Endothelial cell of umbilical vein (primary cell): ENCODE measurements at regions not wholly inside any gene's neighbourhood (a gene's known extent, or its start where the extent isn't known, plus 50 kb on each side); places are given as distances from the start of the nearest gene placed in this dataset.

Experiments
- BruUV-seq: library from RNA; stranded (reverse); fragments of 400-500 nt; replicated peaks from 2 replicates; lab custom pipeline; 2021; lab: Mats Ljungman, UMichigan
- CTCF ChIA-PET: fragments of 300-600, 350-600 bp; sonication (Branson Sonifier 250); formaldehyde crosslinking; loops from one replicate; lab custom pipeline; 2021; ENCODE audit warnings: antibody characterized with exemption, inconsistent platforms; lab: Charles Lee
- POLR2A ChIA-PET: fragments of 300-600, 350-600 bp; sonication (Branson Sonifier 250); formaldehyde crosslinking; loops from one replicate; lab custom pipeline; 2021; ENCODE audit warnings: antibody characterized with exemption, inconsistent platforms; lab: Charles Lee
- DNase-seq: peaks from one replicate; pipeline ENCODE4 v3.0.0-alpha.2; 2011; ENCODE audit warnings: low read depth, low spot score
- FAIRE-seq: peaks from 2 replicates; lab custom pipeline; 2011; peaks lifted over from hg19 to GRCh38; lab: Jason Lieb, UNC
- H2AFZ ChIP-seq: 2 replicates; pipeline ENCODE4 v1.6.0; 2012; ENCODE audit warnings: low read depth, low read length, control low read depth, inconsistent platforms
- H3K27ac ChIP-seq: 2 replicates; pipeline ENCODE4 v1.5.1; 2011; ENCODE audit warnings: low read depth, mild to moderate bottlenecking, control low read depth, low read length, moderate library complexity; ENCODE audit not compliant: insufficient read depth
- H3K27me3 ChIP-seq, 2 experiments: 2 replicates each; pipeline versions ENCODE4 v1.6.0 to v1.6.1; 2011; ENCODE audit warnings: low read length in 2 of 2, mixed read lengths in 1 of 2; ENCODE audit not compliant: control insufficient read depth in 2 of 2, insufficient read depth in 2 of 2
- H3K36me3 ChIP-seq, 2 experiments: 2 replicates in 1 of 2; 3 replicates in 1 of 2; pipeline ENCODE4 v1.5.1; 2011; ENCODE audit warnings: low read length in 2 of 2, mild to moderate bottlenecking in 1 of 2, moderate library complexity in 1 of 2; ENCODE audit not compliant: control insufficient read depth in 2 of 2, insufficient read depth in 2 of 2; ENCODE audit errors: extremely low read depth in 1 of 2
- H3K4me1 ChIP-seq: 3 replicates; pipeline ENCODE4 v1.5.1; 2011; ENCODE audit warnings: mild to moderate bottlenecking, low read length; ENCODE audit not compliant: control insufficient read depth, insufficient read depth; ENCODE audit errors: extremely low read depth
- H3K4me2 ChIP-seq: 2 replicates; pipeline ENCODE4 v1.6.1; 2011; ENCODE audit warnings: low read length, control low read depth, mixed read lengths; ENCODE audit not compliant: insufficient read depth
- H3K4me3 ChIP-seq, 3 experiments: fragments of 200-600 bp in 1 of 3; sonication (generic), shearing (Covaris generic) in 1 of 3; replicated peaks in 1 of 3; 2 replicates each; pipeline ENCODE4 v1.5.1; 2011 to 2016; ENCODE audit warnings: control low read depth in 3 of 3, low read length in 3 of 3, mild to moderate bottlenecking in 2 of 3, inconsistent platforms in 1 of 3, low read depth in 1 of 3, moderate library complexity in 1 of 3; ENCODE audit not compliant: insufficient read depth in 1 of 3
- H3K79me2 ChIP-seq: 2 replicates; pipeline ENCODE4 v1.6.0; 2012; ENCODE audit warnings: low read length, inconsistent platforms; ENCODE audit not compliant: control insufficient read depth, insufficient read depth
- H3K9ac ChIP-seq: replicated peaks from 2 replicates; pipeline ENCODE3; 2011; ENCODE audit warnings: low read length, control low read depth; ENCODE audit not compliant: insufficient read depth; ENCODE audit errors: extremely low read depth
- H3K9me1 ChIP-seq: replicated peaks from 3 replicates; pipeline ENCODE4 v1.6.0; 2011; ENCODE audit warnings: mild to moderate bottlenecking, low read length; ENCODE audit not compliant: control insufficient read depth, insufficient read depth; ENCODE audit errors: extremely low read depth
- H3K9me3 ChIP-seq: replicated peaks from 2 replicates; pipeline ENCODE4 v1.5.1; 2012; ENCODE audit warnings: low read length, inconsistent platforms; ENCODE audit not compliant: control insufficient read depth, insufficient read depth
- H4K20me1 ChIP-seq: replicated peaks from 2 replicates; pipeline ENCODE3; 2011; ENCODE audit warnings: mild to moderate bottlenecking, low read length; ENCODE audit not compliant: control insufficient read depth, insufficient read depth; ENCODE audit errors: extremely low read depth
- EZH2 ChIP-seq: IDR thresholded peaks from 2 replicates; pipeline ENCODE4 v1.6.1; 2012; ENCODE audit warnings: borderline replicate concordance, low read depth, mild to moderate bottlenecking, moderate library complexity, low read length, inconsistent platforms; ENCODE audit not compliant: severe bottlenecking
- FOS ChIP-seq: IDR thresholded peaks from 2 replicates; pipeline ENCODE4 v1.6.1; 2011; ENCODE audit warnings: mild to moderate bottlenecking, low read length, moderate library complexity, borderline replicate concordance; ENCODE audit not compliant: insufficient read depth
- GATA2 ChIP-seq: IDR thresholded peaks from 2 replicates; pipeline ENCODE4 v1.7.0; 2011; ENCODE audit warnings: low read depth, mild to moderate bottlenecking, moderate library complexity, mixed read lengths, low read length; ENCODE audit not compliant: insufficient read length, insufficient read depth
- JUN ChIP-seq: IDR thresholded peaks from 2 replicates; pipeline ENCODE4 v1.6.1; 2011; ENCODE audit warnings: borderline replicate concordance, low read depth; ENCODE audit not compliant: insufficient read length, insufficient read depth
- MYC ChIP-seq: IDR thresholded peaks from one replicate; pipeline ENCODE4 v1.6.1; 2011; ENCODE audit warnings: mild to moderate bottlenecking, low read depth, low read length
- POLR2AphosphoS5 ChIP-seq: IDR thresholded peaks from 2 replicates; pipeline ENCODE4 v1.6.1; 2012; ENCODE audit warnings: low read depth, mild to moderate bottlenecking, control low read depth, low read length, moderate library complexity; ENCODE audit not compliant: insufficient read depth
- dilution Hi-C: fragments of 300-500 bp; cut with MboI; formaldehyde crosslinking; loops from one replicate; pipeline ENCODE4 v1.15.0; 2019; ENCODE audit warnings: low sequenced_read_pairs; ENCODE audit not compliant: extremely low pct_ligation_motif_present
- intact Hi-C: fragments of 100-400 bp; cut with micrococcal nuclease; formaldehyde crosslinking; loops from one replicate; pipeline ENCODE4 v1.10.0; 2022
- TF ChIP-seq, protein P1 (sequence below), 2 donors: IDR thresholded peaks; 1 replicate in 1 of 2; 2 replicates in 1 of 2; pipeline ENCODE4 v1.5.1; 2011; ENCODE audit warnings: low read length in 2 of 2, mild to moderate bottlenecking in 2 of 2, moderate library complexity in 2 of 2, control low read depth in 1 of 2, inconsistent platforms in 1 of 2, low read depth in 1 of 2; ENCODE audit not compliant: insufficient read depth in 1 of 2; ENCODE audit errors: extremely low read depth in 1 of 2
- TF ChIP-seq, protein P2 (sequence below): IDR thresholded peaks from 2 replicates; pipeline ENCODE4 v1.6.1; 2011; ENCODE audit not compliant: insufficient read depth, insufficient read length

DNA sequence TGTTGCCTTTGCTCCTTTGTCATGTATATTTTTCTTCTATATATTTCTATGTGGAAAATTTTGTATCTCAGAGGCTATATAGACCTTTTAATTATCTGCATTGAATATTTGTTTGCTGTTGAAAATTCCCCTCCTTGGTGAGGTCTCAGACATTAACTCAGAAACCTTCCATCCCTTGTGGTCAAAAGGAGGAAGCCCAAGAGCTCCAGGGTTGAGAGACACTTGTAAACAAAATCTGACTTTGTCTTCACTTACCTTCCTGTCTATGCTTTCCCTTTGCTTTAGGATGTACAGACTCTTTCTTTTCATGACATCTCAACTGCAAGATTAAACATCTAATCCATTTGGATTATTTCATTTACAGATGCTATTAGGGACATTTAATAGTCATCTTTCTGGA lies 157.5 kb downstream of the PCDH20 start:
- no peak overlapping the region for H3K27ac ChIP-seq
- no TSS peak for BruUV-seq
- dilution Hi-C loops (no loop called here), intact Hi-C loops (no loop called here)
- no peaks in the 10 kb centered on the region for H3K9me1 ChIP-seq
- H3K4me1 ChIP-seq, result no peaks in the 10 kb centered on the region
- H3K4me3 ChIP-seq, result no peak overlapping the region
- no peaks in the 10 kb centered on the region for H3K27me3 ChIP-seq
- CTCF ChIA-PET, result no interaction called here
- FAIRE-seq (no peak), DNase-seq (no peak)
- TF ChIP-seq, protein P1, sequence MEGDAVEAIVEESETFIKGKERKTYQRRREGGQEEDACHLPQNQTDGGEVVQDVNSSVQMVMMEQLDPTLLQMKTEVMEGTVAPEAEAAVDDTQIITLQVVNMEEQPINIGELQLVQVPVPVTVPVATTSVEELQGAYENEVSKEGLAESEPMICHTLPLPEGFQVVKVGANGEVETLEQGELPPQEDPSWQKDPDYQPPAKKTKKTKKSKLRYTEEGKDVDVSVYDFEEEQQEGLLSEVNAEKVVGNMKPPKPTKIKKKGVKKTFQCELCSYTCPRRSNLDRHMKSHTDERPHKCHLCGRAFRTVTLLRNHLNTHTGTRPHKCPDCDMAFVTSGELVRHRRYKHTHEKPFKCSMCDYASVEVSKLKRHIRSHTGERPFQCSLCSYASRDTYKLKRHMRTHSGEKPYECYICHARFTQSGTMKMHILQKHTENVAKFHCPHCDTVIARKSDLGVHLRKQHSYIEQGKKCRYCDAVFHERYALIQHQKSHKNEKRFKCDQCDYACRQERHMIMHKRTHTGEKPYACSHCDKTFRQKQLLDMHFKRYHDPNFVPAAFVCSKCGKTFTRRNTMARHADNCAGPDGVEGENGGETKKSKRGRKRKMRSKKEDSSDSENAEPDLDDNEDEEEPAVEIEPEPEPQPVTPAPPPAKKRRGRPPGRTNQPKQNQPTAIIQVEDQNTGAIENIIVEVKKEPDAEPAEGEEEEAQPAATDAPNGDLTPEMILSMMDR (IDR thresholded peaks at IDR 0.05; ENCODE audit: extremely low read depth in 1 of 2, insufficient read depth in 1 of 2, low read depth in 1 of 2, low read length in 2 of 2), result no peak
- TF ChIP-seq, protein P2, sequence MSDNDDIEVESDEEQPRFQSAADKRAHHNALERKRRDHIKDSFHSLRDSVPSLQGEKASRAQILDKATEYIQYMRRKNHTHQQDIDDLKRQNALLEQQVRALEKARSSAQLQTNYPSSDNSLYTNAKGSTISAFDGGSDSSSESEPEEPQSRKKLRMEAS, result no peak
- TF ChIP-seq POLR2AphosphoS5 (no peak), FOS (no peak), GATA2 (no peak), EZH2 (no peak), MYC (no peak), JUN (no peak)
- no peaks in the 10 kb centered on the region for H3K79me2 ChIP-seq
- H3K36me3 ChIP-seq, result no peaks in the 10 kb centered on the region
- POLR2A ChIA-PET, result no interaction called here
- H3K9ac ChIP-seq, result no peak overlapping the region
- no peak overlapping the region for H2AFZ ChIP-seq
- no peaks in the 10 kb centered on the region for H4K20me1 ChIP-seq
- H3K4me2 ChIP-seq, result no peak overlapping the region
- no peaks in the 10 kb centered on the region for H3K9me3 ChIP-seq
